Vagina (tissue), 2 donors: ENCODE measurements at regions not wholly inside any gene's neighbourhood (a gene's known extent, or its start where the extent isn't known, plus 50 kb on each side); places are given as distances from the start of the nearest gene placed in this dataset.

Experiments used
- CTCF ChIP-seq, 3 experiments: fragments of 450-650 bp in 2 of 3; fragments of 200-600 bp in 1 of 3; sonication (generic) in 1 of 3; IDR thresholded peaks; one replicate each; pipeline ENCODE4 v1.5.1; 2017 to 2019; ENCODE audit warnings: antibody characterized with exemption in 3 of 3, mild to moderate bottlenecking in 2 of 3, moderate library complexity in 2 of 3
- POLR2A ChIP-seq, 2 donors: fragments of 450-650 bp; IDR thresholded peaks; one replicate each; pipeline ENCODE4 v1.6.1; 2017; ENCODE audit warnings: antibody characterized with exemption in 2 of 2, mild to moderate bottlenecking in 2 of 2, moderate library complexity in 2 of 2
- POLR2AphosphoS5 ChIP-seq, 2 donors: sonication (generic); formaldehyde crosslinking; IDR thresholded peaks; one replicate each; pipeline ENCODE4 v1.9.0; 2017; ENCODE audit warnings: antibody characterized with exemption in 2 of 2, mild to moderate bottlenecking in 2 of 2, low read depth in 1 of 2; ENCODE audit not compliant: insufficient read depth in 1 of 2

- TF ChIP-seq POLR2AphosphoS5 (IDR thresholded peaks at IDR 0.05; ENCODE audit: insufficient read depth in 1 of 2, low read depth in 1 of 2) (no peak), CTCF (IDR thresholded peaks at IDR 0.05) (no peak), POLR2A (IDR thresholded peaks at IDR 0.05) (no peak)
Measured at GRCh38 chr18:29841631-29842030, 1200.9 kb downstream of the DSC3 start.
